ENCODE measurements at regions not wholly inside any gene's neighbourhood (a gene's known extent, or its start where the extent isn't known, plus 50 kb on each side); places are given as distances from the start of the nearest gene placed in this dataset.
A peak's percentile ranks its signal among the peaks of the same experiment; 100 is the strongest.

GRCh38 chr3:159005137-159005536 lies 203.3 kb downstream of the MFSD1 start:
- no peaks in the 10 kb centered on the region for H3K9me2 ChIP-seq
- TF ChIP-seq GABPA (IDR thresholded peaks at IDR 0.05; ENCODE audit: low read depth), result no peak
- 0 out of 2 replicates have a peak, but pooled peaks have one; percentile 15 for TF ChIP-seq TEAD4 (IDR thresholded peaks at IDR 0.05; ENCODE audit: borderline replicate concordance, insufficient read depth)
- TF ChIP-seq RAD21 (IDR thresholded peaks at IDR 0.05; ENCODE audit: low read length), result no peak
- TF ChIP-seq ZBTB33 (IDR thresholded peaks at IDR 0.05; ENCODE audit: borderline replicate concordance, low read depth), result no peak
- TF ChIP-seq YY1 (IDR thresholded peaks at IDR 0.05; ENCODE audit: low read depth), result no peak
- no peak for TF ChIP-seq FOSL2 (IDR thresholded peaks at IDR 0.05; ENCODE audit: borderline replicate concordance, low read depth)
- no peak for TF ChIP-seq USF2 (IDR thresholded peaks at IDR 0.05; ENCODE audit: borderline replicate concordance, low read depth, low read length)
- no peak for TF ChIP-seq CHD2 (IDR thresholded peaks at IDR 0.05; ENCODE audit: low read length, partially characterized antibody)
- no peak for TF ChIP-seq PBX3 (IDR thresholded peaks at IDR 0.05)
- TF ChIP-seq NFIC (IDR thresholded peaks at IDR 0.05; ENCODE audit: borderline replicate concordance), result no peak
- no peak for TF ChIP-seq FOXJ3 (CRISPR knock-in tag; IDR thresholded peaks at IDR 0.05)
- TF ChIP-seq CTCF (IDR thresholded peaks at IDR 0.05), result no peak
- peak; percentile 60; the same call in 1 of the 2 replicates for TF ChIP-seq RCOR1 (IDR thresholded peaks at IDR 0.05; ENCODE audit: low read length)
- peak; percentile 20; the same call in 1 of the 2 replicates for TF ChIP-seq TCF12 (IDR thresholded peaks at IDR 0.05)
- TF ChIP-seq EP300 (IDR thresholded peaks at IDR 0.05; ENCODE audit: borderline replicate concordance in 1 of 2, low read depth in 1 of 2, low read length in 1 of 2), result peak in 1 of 2 experiments; percentile 77; a peak in 2 of 4 replicates
- no peak for TF ChIP-seq RFX5 (IDR thresholded peaks at IDR 0.05; ENCODE audit: low read length)
- no peak for TF ChIP-seq JUND (IDR thresholded peaks at IDR 0.05)
- TF ChIP-seq RXRA (IDR thresholded peaks at IDR 0.05; ENCODE audit: borderline replicate concordance, low read depth), result no peak
- peak; percentile 21 for DNase-seq
- no peak overlapping the region for H3K4me3 ChIP-seq (ENCODE audit: low read depth in 2 of 2, low read length in 1 of 2)
- H3K36me3 ChIP-seq (replicated peaks in 1 of 2; ENCODE audit: control insufficient read depth in 1 of 2, insufficient read depth in 2 of 2, low read length in 1 of 2), result no peaks in the 10 kb centered on the region
- H3K79me2 ChIP-seq (ENCODE audit: insufficient read depth), result no peaks in the 10 kb centered on the region
- H3K4me1 ChIP-seq (ENCODE audit: control insufficient read depth in 1 of 2, insufficient read depth in 2 of 2, low read depth in 1 of 2, low read length in 1 of 2), result peaks cover 0 to 10% of the 10 kb centered on the region in 2 experiments; a peak in 3 of 4 replicates
- no peaks in the 10 kb centered on the region for H3F3A ChIP-seq (replicated peaks; ENCODE audit: insufficient read depth)
- POLR2A ChIA-PET, result no interaction called here
- no peaks in the 10 kb centered on the region for H4K20me1 ChIP-seq (ENCODE audit: insufficient read depth)
- H3K27ac ChIP-seq (ENCODE audit: low read depth in 2 of 2, low read length in 1 of 2), result no peak overlapping the region; a peak in 1 of 4 replicates
- H3K9me3 ChIP-seq, result no peaks in the 10 kb centered on the region
- CTCF ChIA-PET, result no interaction called here
- no peak overlapping the region for H2AFZ ChIP-seq (ENCODE audit: low read depth)
- H3K9ac ChIP-seq, result no peak overlapping the region
- H3K4me2 ChIP-seq, result no peak overlapping the region
- H3K27me3 ChIP-seq (ENCODE audit: insufficient read depth), result no peaks in the 10 kb centered on the region
